Mammary epithelial cell (primary cell): ENCODE measurements at regions not wholly inside any gene's neighbourhood (a gene's known extent, or its start where the extent isn't known, plus 50 kb on each side); places are given as distances from the start of the nearest gene placed in this dataset.

Experiments
- CTCF ChIP-seq, 2 donors: IDR thresholded peaks in 1 of 2; conservative IDR thresholded peaks in 1 of 2; 2 replicates each; pipeline ENCODE4 v1.5.1; 2011 to 2012; ENCODE audit warnings: inconsistent platforms in 2 of 2, low read length in 2 of 2, mild to moderate bottlenecking in 2 of 2, control low read depth in 1 of 2, low read depth in 1 of 2; ENCODE audit not compliant: insufficient read depth in 1 of 2; ENCODE audit errors: extremely low read depth in 1 of 2
- EZH2 ChIP-seq: IDR thresholded peaks from 2 replicates; pipeline ENCODE4 v1.6.1; 2012; ENCODE audit warnings: low read length, inconsistent platforms, borderline replicate concordance

- TF ChIP-seq CTCF (conservative IDR thresholded peaks at IDR 0.05 in 1 of 2, IDR thresholded peaks at IDR 0.05 in 1 of 2; ENCODE audit: extremely low read depth in 1 of 2, insufficient read depth in 1 of 2, low read depth in 1 of 2, low read length in 2 of 2) (no peak), EZH2 (no peak)
Observed at GRCh38 chr12:28035500-28035899, 63.0 kb upstream of the PTHLH start.
